SK-N-MC (cell line): ENCODE measurements at regions not wholly inside any gene's neighbourhood (a gene's known extent, or its start where the extent isn't known, plus 50 kb on each side); places are given as distances from the start of the nearest gene placed in this dataset.

Experiments used
- EZH2 ChIP-seq: fragments of 200-600 bp; sonication (generic); IDR thresholded peaks from one replicate; pipeline ENCODE4 v1.6.1; 2017; ENCODE audit warnings: antibody characterized with exemption
- FOXP2 ChIP-seq: optimal IDR thresholded peaks from 2 replicates; pipeline ENCODE3; 2011; ENCODE audit warnings: mild to moderate bottlenecking, moderate library complexity; ENCODE audit not compliant: insufficient read depth; ENCODE audit errors: extremely low read length, control extremely low read depth
- POLR2AphosphoS5 ChIP-seq: IDR thresholded peaks from 2 replicates; pipeline ENCODE4 v1.6.1; 2012; ENCODE audit warnings: mild to moderate bottlenecking, low read depth, low read length, borderline replicate concordance

DNA sequence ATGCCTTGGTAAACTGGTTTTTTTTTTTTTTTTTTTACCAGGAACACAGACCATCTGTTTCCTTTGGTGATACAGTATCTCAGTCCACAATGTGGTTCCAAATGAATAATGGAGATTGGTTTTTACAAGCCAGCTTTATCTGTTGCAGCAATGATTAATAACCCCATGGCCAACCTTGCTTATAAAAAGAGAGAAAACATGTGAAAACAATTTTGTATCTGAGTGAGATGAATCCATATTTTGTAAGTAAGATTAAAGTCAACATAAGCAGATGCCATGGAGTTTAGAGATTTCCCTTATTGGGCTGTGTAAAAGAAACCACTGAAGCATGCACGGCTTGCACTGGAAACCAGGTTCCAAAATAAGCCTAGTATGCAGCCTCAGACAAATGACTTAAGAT lies 108.6 kb upstream of the CNTNAP5 start:
- TF ChIP-seq EZH2 (no peak), POLR2AphosphoS5 (no peak), FOXP2 (no peak)
